EL (cell line): ENCODE measurements at regions not wholly inside any gene's neighbourhood (a gene's known extent, or its start where the extent isn't known, plus 50 kb on each side); places are given as distances from the start of the nearest gene placed in this dataset.

Source experiments
- DNase-seq: peaks from one replicate; pipeline ENCODE4 v3.0.0-alpha.2; 2016

DNA sequence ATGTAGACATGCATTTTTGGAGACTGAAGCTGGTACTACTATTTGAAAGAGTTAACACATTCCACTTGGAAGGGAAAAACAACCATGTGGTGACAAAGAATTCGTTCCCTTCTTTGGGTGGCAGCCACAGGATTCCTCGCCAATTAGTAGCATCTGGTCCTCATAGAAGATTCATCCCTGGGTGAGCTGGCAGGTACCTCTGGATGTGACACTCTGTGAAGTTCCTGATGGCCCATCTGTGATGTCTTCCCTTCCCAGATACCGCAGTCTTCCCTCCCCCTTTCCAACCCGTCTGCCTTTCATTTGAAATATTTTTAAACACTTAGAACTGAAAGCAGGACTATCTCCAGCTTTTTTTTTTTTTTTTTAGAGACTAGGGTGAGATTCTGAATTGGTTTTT lies 569.5 kb downstream of the TYW1 start:
- DNase-seq: no peak

DNA sequence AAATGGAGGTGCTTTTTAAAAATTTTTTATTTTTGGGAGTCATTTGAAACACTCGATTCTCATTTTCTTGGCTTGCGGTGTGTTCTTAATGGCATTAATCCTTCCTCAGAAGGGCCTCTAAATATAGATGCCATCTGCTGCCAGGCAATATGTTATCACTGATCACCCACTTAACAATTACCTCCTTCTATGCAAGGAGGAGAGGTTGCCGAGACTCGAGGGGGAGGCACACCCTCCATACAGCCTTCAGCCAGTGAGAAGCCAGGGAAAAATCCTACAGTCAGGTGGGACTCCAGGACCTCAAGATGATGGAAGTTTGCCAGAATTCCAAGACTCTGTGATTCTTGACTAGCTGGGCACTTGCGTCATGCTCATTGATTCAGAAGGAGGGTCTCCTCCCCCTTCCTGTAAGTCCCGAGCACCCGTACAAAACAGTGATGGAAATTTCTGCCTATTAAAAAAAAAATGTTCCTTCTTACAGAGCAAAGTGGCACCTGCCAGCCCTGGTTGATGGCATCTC lies 574.5 kb downstream of the TYW1 start:
- no peak for DNase-seq

DNA sequence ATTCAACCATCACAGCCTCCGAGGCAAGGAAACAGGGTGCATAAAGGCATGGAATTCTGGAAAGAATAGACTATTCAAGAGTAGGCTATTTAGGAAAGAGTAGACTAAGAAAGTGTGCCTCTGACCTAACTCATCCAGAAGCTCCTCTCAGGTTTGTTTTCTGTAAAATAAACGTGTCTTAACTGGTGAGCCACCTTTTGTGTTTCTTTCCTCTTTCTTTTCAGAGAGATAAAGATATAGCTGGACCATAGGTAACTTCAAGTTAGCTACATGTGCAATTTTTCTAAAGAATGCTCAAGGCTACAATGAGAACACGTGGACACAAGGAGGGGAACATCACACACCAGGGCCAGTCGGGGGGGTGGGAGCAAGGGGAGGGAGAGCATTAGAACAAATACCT lies 577.0 kb downstream of the TYW1 start:
- no peak for DNase-seq

DNA sequence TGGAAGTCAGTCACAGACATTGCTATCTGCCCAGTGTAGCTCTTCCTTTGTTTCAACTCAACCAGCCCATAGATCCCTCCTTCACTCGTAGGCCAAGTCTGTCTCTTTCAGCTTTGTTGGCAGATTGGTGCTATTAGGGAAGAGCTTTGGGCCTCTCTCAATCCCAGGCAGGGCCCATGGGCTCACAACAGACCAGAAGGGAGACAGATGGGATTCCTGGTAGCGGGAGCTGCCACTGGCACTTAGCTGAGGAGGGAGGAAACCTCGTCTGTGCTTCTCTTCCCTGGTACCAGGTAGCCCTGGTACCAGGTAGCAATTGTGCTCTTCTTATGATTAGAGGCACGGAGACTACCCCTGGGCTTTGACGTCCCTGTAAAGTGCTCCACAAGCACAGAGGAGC lies 592.0 kb downstream of the TYW1 start:
- no peak for DNase-seq

DNA sequence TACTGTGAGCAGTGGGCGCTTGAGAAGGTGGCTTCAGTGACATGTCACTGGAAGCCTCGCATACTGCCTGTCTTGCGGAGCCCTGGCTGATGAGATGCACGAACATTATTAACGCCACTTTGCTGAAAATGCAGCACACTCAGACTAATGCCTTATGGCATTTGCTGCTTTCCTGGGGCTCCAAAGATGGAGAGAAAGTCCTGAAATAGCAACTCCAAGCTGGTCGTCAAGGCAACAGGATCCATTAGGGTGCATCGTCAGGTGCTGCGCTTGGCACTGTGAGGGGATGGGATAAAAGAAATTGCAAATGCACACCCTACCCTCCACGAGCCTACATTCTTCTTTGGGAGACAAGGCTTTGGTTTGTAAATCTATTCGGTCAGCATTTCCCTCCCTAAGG lies 592.5 kb downstream of the TYW1 start:
- DNase-seq: no peak

DNA sequence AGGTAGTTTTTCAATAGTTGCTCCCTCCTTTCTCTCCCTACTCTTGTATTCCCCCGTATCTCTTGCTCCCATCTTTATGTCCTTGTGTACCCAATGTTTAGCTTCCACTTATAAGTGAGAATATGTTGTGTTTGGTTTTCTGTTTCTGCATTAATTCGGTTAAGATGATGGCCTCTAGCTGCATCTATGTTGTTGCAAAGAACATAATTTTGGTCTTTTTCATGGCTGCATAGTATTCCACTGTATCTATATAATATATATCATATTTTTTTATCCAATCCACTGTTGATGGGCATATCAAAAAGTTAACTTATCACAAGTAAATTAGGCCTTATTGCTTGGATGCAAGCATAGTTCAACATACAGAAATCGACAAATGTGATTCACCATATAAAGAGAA lies 594.0 kb downstream of the TYW1 start:
- DNase-seq: no peak

DNA sequence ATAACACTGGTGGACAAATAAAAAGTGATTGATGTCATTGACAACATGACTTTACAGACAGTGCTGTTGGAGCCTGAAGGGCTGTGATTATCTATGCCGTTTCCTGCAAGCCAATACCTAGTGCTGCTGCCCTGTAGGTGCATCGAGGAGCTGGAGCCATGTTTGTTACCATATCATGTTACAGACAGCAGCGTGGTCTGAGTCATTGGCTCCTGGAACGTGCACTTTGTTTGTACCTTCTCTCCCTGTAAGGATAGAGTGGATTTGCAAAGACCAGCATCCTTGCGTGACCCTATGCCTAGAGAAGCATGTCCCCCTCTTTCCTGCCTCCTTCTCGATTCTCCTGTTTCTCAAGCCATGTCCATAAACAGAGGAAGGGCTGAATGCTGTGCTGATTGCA lies 597.2 kb downstream of the TYW1 start:
- DNase-seq: no peak

DNA sequence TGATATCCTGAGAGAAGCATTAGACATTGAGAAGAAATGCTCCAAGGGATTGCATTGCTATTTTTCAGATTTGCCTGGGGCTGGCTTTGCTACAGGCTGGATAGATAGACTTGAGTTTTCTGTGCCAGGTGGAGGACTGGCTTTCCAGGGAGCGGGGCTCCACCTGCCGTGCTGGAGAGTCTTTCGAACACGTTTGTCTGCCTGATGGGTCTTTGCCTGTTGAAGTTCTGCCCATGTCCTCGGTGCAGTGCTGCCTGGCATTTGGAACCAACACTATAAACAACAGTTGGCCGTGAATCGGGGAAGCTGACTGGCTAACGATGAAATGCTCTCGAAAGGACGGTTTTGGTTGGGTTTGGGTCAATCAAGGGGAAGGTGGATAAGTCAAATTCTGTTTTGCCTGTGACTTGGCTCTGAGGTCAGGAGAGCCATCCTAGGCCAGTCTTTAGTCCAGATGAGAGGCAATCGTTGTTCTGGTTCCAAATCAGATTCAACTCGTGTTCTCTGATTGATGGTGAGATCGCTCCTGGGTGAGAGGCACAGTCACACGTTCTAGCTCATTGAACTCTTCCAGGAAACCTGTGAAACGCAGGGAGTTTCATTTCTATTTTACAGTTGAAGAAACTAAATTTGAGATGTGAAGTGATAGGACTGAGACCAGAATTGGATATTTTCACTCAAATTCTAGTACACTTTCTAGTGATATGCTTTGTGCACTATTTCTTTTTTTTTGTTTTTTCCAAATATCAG lies 599.0 kb downstream of the TYW1 start:
- no peak for DNase-seq

DNA sequence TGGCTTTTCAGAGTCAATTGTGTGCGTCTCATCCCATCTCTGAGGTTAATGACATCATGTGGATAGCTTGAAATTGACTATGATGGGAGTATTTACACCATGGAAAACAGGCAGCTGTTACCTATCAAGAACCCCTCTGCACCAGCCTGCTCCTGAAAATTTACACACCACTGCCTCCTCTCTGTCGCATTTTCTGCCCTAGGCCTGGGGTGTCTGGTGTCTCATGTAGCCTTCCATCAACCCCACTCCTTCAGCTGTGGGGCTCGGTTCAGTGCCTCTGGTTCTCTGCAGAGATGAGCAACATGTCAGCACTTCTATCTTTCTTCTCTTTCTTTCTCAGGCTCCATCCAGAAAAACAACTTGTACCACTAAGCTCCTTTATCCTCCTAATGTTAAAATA lies 600.5 kb downstream of the TYW1 start:
- no peak for DNase-seq

DNA sequence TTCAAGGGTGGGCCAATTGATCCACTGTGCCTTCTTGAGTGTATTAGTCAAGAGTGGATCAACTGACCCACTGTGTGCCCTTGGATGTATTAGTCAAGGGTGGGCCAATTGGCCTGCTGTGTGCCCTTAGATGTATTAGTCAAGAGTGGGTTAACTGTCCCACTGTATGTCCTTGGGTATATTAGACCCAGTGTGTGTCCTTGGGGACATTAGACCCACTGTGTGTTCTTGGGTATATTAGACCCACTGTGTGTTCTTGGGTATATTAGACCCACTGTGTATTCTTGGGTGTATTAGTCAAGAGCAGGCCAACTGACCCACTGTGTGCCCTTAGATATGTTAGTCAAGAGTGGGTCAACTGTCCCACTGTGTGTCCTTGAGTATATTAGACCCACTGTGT lies 601.8 kb downstream of the TYW1 start:
- no peak for DNase-seq

DNA sequence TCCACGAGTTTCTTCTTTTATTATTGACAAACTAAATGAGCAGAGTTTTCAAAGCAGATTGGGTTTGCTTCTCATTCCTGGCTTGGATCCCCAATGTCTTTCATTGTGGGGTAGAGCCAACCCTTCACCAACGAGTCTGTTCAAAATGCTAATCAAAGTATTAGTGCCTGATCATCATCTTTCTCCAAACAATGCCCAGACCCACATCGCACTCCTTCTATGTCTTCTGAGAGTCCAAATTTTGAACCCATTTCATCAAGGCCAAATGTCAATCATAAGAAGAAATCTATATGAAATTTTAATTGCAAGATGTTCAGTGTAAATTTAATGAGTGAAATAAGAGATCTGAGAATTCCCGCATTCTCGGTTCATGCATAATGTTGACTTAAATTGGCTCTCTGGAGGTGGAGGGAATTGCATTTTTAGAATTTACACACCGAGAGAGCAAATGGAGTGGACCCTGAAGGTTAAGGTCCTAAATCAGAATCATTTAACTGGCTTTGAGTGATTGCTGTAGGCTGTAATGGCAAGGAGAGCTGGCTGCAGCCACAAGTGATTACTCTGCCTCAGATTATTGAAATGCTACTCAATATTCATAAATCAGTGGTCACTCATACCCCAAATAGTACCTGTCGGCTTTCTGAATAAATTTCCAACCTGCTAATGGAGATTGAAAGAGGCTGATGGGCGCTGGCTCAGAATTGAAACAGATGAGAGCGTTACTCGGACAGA lies 602.9 kb downstream of the TYW1 start:
- no peak for DNase-seq

DNA sequence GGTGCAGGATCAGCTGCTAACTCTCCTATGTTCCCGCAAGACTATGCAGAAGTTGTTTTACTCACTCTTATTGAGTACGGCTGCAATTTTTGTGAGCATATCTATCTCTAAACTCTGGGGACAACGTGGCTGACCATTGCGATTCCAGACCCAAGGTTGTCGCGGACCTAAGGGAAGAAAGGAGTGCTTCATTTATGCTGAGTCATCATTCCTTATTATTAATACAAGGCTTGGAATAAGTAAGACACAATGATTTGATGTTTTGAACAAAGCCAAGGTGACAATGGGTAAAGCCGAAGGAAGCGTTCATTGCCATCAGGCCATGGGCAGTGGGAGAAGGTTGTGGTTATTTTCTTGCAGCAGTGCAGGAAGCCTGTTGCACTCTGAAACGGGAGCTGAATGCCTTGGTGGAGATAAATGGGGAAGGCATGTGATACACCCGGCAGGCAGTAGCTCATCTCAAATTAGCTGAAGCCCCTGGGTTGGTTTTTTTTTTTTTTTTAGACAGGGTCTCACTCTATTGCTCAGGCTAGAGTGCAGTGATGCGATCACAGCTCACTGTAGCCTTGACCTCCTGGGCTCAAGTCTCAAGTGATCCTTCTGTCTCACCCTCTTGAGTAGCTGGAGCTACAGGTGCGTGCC lies 605.7 kb downstream of the TYW1 start:
- DNase-seq: no peak

DNA sequence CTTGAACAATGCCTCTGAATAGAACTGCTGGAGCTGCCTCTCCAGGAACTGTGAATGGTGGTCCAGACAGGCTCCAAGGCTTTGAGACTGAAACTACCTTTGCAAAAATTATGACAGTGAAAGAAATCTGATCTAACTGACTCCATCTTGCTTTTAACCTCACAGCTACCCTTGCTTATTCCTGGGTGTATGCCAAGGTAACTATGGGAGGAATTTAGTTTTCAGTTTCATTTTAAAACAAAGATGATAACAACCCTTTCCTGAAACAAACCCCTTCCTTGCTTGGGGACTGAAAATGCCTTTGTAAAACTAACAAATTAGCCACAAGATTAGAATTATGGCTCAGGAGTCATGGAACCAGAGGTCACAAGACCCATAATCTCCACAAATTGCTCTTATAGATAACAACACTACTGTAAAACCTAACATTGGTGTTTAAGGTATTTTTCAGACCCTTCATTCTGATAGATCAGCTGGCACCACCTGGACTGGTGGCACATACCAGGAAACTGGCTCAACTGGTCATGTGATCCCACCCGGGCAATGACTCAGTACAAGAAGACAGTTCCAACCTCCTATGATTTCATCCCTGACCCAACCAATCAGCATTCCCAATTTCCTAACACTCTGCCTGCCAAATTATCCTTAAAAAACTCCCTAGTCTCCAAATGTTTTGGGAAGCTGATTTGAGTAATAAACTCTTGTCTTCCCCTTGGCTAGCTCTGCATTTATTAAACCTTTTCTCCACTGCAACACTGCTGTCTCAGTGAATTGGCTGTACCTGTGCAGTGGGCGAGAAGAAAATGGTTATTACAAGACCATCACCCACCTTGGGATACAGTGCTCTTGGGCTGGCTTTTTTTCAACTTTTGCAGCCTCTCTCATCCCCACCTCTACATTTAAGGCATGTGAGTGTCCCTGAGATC lies 608.1 kb downstream of the TYW1 start:
- no peak for DNase-seq

DNA sequence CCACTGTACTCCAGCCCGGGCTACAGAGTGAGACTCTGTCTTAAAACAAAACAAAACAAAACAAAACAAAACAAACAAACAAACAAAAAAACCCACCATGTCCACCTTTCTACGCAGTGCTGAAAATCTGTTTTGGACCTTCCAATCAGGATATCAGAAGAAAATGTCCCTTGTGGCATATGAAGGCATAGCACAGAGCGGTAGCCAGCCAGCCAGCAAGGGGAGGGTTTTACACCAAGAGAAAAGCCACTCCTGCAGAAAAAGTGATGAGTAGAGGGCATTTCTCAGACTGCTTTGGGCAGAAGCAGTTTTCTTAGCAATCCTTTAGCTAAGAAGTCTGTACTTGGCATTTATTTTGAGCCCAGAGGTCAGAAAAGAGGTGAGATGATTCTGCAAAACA lies 612.2 kb downstream of the TYW1 start:
- no peak for DNase-seq

DNA sequence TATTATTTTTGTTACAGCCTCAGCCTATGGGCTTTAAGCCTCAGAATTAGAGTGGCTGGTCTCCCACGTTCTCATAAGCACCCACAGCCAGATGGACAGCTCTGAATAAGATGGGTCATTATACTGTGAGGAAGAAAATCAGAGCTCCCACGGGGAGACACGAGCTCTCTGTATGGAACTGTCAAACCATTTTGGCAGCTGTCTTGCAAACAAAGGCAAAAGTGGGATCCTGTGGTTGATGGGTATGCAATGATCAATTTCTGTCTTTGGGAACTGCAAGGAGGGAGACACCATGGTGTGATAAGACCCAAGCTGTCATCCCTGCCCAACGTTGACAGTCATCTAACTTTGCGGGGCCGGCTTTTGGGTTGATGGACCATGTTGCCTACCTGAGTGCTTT lies 614.3 kb downstream of the TYW1 start:
- DNase-seq: no peak

DNA sequence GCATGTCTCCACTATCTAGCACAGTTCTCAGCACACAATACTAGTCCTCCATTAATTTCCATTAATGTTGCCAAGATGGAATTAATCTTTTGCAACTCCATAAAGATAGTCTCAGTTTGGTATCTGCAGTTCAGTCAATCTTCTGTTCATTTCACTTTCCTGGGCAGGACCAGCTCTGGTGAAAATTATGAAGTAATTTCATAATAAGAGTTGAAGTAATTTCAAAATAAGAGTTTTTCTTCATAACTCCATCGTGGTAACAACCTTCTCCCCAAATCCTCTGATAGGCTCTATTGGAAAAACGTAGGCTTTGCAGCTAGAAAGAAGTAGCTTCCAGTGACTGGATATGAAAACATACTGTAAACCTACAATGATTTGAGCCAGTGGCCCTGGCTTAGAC lies 618.2 kb downstream of the TYW1 start:
- no peak for DNase-seq

DNA sequence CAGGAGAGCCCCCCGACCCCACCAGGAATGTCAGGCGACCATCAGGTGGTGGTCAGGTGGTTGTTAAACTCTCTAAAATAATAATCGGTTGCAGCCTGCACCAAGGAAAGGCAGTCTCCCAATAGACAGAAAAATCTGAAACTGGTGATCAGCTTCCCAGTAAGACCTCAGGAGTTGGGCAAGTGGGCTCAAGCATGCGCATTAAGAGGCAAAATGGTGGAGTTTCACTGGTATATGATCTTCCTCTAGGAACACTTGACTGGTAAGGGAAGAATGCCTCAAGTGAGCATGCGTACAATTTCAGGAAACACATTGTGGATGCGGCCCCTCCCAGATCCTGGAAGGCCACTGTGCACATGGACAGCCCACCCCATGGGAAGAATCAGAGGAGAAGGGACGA lies 619.9 kb downstream of the TYW1 start:
- no peak for DNase-seq

DNA sequence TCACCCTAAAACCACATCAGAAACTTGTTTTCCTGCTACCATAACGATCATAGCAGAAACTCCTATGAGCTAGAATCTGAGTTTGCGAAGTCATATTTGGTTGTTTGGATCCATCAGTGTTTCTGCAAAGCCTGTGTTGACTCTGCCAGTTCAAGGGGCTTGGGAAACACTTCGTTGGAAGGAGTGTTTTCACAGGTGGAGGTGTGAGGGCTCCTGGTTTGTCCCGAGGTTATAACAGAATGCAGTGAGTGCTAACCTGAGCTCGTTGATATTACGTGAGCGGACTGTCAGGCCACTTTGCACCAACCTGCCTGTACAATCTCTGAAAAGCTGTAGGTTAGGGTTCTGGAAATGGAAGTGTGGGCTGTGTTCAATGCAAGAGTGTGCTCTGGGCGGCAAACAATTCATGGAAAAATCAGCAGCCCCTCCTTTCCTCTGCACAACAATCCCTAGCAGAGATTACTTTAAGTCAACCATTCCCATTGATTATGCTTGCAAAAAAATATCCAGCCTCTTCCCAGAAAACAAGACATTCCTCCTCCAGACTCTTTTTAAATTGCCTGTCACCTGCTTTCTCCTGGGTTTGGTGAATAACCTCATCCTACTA lies 622.0 kb downstream of the TYW1 start:
- DNase-seq: no peak

DNA sequence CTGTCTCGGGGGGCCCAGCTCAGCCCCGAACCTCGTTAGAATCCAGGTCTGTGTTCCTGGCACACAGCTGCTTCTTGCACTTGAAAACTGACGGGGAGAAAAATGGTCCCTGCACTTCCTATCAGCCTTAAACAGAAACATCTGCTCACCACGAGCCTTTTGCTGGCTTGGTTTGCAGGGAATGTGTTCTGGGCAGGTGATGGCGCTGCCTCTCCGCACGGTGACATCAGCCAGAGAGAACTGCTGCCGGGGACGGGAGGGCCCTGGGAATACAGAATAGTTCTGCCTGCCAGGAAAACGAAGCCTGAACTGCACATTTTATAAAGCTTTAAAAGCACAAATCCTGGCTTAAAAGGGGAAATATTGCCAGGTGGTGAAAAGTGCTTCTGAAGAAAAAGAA lies 622.5 kb downstream of the TYW1 start:
- no peak for DNase-seq

DNA sequence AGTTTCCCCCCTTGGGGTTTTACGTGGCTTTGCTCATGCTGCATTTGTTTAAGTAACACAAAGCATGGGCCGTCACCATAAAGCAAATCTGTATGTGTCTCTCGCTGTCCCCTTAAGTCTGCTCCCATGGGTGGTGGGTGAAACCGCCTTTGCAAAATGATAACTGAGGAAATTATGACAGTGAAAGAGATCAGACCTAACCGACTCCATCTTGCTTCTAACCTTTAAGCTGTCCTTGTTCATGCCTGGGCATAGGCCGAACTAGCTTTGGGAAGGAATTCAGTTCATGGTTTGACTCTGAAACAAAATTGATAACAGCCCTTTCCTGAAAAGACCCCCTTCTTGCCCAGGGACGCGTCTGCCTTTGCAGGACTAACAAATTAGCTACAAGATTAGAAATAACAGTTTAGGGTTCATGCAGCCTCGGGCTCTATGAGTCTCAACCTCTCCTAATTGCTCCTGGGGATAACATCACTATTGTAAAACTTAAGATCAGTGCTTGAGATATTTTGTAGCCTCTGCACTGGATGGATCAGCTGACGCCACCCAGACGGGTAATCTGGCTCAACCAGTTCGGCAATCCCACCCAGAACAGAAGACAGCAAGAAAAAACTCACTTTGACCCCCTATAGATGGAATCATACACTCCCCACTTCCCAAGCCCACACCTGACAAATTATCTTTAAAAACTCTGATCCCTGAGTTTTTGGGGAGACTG lies 623.7 kb downstream of the TYW1 start:
- no peak for DNase-seq

DNA sequence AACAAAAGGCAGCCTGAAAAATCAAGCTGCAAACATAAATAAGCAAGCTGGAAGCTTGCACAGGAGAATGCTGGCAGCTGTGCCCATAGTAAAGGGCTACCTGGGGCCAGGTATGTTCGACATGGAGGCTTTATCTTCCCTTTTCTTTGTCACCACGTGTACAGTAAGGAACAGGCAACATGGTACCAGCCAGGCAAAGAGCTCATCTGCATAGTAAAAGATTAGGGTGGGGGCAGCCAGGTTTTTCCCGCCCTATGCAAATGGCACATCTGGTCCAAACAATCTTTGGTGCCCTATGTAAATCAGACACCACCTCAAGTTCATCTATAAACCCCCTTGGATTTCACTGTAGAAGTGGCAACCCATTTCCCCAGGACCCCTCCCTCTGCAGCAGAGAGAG lies 625.1 kb downstream of the TYW1 start:
- DNase-seq: no peak

DNA sequence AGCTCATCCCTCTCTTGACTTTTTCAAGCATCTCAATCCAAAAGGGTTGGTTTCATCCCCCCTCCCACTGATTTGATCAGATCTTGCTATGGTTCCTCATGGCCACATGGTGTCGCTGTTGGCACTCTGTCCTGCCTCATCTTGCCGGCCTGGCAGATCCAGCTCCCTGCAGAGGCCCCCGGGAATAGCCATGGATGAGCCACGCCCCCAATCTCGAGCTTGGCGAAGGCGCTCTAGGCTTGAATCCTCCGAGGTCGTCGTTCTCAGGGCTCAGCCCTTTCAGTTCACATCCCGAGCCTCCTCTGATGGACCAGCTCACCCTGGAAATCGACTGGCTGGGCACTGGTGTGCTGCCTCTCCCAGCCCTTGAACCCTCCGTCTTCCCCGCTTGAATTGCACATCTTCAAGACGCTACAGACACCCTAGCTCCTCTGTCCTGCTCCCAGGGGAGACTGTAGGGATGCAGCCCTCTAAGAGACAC lies 628.7 kb downstream of the TYW1 start:
- DNase-seq: peak; percentile 4
